ENCODE measurements at regions not wholly inside any gene's neighbourhood (a gene's known extent, or its start where the extent isn't known, plus 50 kb on each side); places are given as distances from the start of the nearest gene placed in this dataset.

- DNase-seq, result no peak
Measured at GRCh38 chr12:126487431-126487980, 1422.3 kb downstream of the AACS start.

GRCh38 chr12:126488806-126489205, 1423.6 kb downstream of the AACS start:
- no peak for DNase-seq

GRCh38 chr12:126492181-126492580, 1426.9 kb downstream of the AACS start:
- no peak for DNase-seq

- DNase-seq, result no peak
Measured at GRCh38 chr12:126493366-126494108, 1428.3 kb downstream of the AACS start.

GRCh38 chr12:126496201-126496600, 1431.0 kb downstream of the AACS start:
- DNase-seq, result no peak

- no peak for DNase-seq
Measured at GRCh38 chr12:126506426-126507182, 1441.4 kb downstream of the AACS start.

GRCh38 chr12:126507231-126507630, 1442.0 kb downstream of the AACS start:
- DNase-seq, result no peak

GRCh38 chr12:126509572-126509971, 1444.3 kb downstream of the AACS start:
- DNase-seq, result no peak

GRCh38 chr12:126510630-126511029, 1445.4 kb downstream of the AACS start:
- DNase-seq, result no peak

GRCh38 chr12:126512916-126513913, 1448.0 kb downstream of the AACS start:
- DNase-seq, result no peak

- no peak for DNase-seq
Measured at GRCh38 chr12:126518596-126519200, 1453.5 kb downstream of the AACS start.

GRCh38 chr12:126519833-126520232, 1454.6 kb downstream of the AACS start:
- no peak for DNase-seq

GRCh38 chr12:126523891-126524290, 1458.7 kb downstream of the AACS start:
- no peak for DNase-seq

GRCh38 chr12:126534495-126534894, 1469.3 kb downstream of the AACS start:
- no peak for DNase-seq

GRCh38 chr12:126534942-126535341, 1469.7 kb downstream of the AACS start:
- no peak for DNase-seq

- no peak for DNase-seq
Measured at GRCh38 chr12:126535971-126536370, 1470.7 kb downstream of the AACS start.

GRCh38 chr12:126537961-126538530, 1472.8 kb downstream of the AACS start:
- DNase-seq, result no peak

- no peak for DNase-seq
Measured at GRCh38 chr12:126538888-126539287, 1473.7 kb downstream of the AACS start.

GRCh38 chr12:126545411-126545810, 1480.2 kb downstream of the AACS start:
- no peak for DNase-seq

GRCh38 chr12:126547905-126548304, 1482.7 kb downstream of the AACS start:
- DNase-seq, result no peak

- no peak for DNase-seq
Measured at GRCh38 chr12:126551869-126552268, 1486.6 kb downstream of the AACS start.

- no peak for DNase-seq
Measured at GRCh38 chr12:126554625-126555024, 1489.4 kb downstream of the AACS start.
